LNCaP clone FGC (cell line): ENCODE measurements at regions not wholly inside any gene's neighbourhood (a gene's known extent, or its start where the extent isn't known, plus 50 kb on each side); places are given as distances from the start of the nearest gene placed in this dataset.

Source experiments
- DNase-seq: peaks from one replicate; pipeline ENCODE4 v3.0.0-alpha.2; 2011; ENCODE audit warnings: low read depth
- H3K4me3 ChIP-seq: 2 replicates; pipeline ENCODE4 v1.5.1; 2011; ENCODE audit warnings: mild to moderate bottlenecking, low read depth, low read length, control low read depth
- TF ChIP-seq, protein P1 (sequence below): IDR thresholded peaks from 2 replicates; pipeline ENCODE4 v1.5.1; 2012; ENCODE audit warnings: mild to moderate bottlenecking; ENCODE audit not compliant: control insufficient read depth, insufficient read depth; ENCODE audit errors: extremely low read depth

- no peak for DNase-seq
- H3K4me3 ChIP-seq: no peak overlapping the region
- TF ChIP-seq, protein P1, sequence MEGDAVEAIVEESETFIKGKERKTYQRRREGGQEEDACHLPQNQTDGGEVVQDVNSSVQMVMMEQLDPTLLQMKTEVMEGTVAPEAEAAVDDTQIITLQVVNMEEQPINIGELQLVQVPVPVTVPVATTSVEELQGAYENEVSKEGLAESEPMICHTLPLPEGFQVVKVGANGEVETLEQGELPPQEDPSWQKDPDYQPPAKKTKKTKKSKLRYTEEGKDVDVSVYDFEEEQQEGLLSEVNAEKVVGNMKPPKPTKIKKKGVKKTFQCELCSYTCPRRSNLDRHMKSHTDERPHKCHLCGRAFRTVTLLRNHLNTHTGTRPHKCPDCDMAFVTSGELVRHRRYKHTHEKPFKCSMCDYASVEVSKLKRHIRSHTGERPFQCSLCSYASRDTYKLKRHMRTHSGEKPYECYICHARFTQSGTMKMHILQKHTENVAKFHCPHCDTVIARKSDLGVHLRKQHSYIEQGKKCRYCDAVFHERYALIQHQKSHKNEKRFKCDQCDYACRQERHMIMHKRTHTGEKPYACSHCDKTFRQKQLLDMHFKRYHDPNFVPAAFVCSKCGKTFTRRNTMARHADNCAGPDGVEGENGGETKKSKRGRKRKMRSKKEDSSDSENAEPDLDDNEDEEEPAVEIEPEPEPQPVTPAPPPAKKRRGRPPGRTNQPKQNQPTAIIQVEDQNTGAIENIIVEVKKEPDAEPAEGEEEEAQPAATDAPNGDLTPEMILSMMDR: no peak
Measured at GRCh38 chr15:85925649-85926237, 131.0 kb upstream of the KLHL25 start.

DNA sequence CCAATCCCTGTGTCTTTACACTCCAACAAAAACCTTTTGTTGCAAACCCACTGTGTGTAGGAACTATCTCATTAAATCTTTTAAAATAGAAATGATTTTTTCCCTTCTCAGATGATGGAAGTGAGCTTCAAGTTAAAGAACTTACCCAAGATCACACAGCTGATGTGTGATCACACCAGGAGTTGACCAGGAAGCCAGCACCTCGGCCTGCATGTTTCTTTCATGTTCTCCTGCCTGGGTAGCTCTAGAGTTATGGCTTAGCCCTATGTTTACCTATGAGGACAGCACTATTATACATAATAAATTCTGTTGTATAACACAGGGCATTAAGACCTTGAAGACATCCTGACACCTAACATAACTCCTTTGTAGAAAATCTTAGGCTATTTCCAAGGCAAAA lies 132.1 kb upstream of the KLHL25 start:
- DNase-seq: no peak
- TF ChIP-seq, protein P1: no peak
- H3K4me3 ChIP-seq: no peak overlapping the region

DNA sequence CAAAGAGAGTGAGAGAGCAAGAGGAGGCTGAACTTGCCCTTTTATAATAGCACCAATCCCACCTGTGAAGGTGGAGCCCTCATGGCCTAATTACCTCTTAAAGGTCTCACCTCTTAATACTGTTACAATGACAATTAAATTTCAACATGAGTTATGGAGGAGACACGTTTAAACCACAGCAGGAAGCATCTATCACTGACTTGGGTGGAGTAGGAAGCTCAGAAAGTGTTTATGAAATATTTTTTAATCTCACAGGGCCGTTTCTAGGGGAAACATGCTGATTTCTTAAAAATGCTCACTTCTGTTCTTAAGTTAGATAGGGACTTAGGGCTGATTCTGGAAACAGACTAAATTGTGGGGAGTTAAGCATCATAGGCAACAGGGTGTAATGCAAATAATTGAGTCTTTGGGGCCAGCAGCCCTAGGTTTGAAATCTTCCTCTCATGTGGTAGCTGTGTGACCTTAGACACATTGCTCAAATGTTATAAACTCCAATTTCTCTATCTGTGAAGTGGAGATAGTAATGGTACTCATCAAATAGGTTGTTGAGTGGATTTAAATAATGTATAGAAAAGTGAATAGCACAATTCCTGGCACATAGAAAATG lies 133.3 kb upstream of the KLHL25 start:
- TF ChIP-seq, protein P1: no peak
- no peak overlapping the region for H3K4me3 ChIP-seq
- no peak for DNase-seq

DNA sequence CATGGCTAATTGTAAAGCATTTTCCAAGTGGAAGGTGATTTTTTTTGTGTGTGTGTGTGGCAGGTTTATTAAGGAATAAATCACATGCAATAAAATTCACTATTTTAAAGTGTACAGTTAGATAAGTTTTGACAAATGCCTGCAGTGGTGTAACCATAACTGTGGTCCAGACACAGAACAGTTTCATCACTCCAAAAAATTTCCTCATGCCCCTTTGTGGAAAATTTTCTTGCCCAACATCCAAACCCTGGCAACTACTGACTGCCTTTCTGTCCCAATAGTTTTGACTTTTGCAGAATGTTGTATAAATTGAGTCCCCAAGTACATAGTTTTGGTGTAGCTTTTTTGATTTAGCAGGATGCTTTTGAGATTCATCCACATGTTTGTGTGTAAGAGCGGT lies 135.1 kb upstream of the KLHL25 start:
- DNase-seq: no peak
- no peak overlapping the region for H3K4me3 ChIP-seq
- TF ChIP-seq, protein P1: no peak

DNA sequence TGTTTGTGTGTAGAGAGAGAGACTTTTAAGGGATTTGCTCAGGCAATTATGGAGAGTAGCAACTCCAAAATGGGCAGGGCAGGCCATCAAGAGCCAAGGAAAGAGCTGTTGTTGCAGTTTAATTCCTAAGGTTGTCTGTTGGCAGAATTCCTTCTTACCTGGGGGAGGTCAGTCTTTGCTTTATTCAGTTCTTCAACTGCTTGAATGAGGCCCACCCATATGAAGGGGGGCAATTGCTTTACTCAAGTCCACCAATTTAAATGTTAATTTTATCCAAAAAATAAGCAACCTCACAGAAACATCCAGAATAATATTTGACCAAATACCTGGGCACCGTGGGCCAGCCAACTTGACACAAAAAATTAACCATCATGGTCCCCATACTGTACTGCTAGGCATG lies 137.7 kb upstream of the KLHL25 start:
- TF ChIP-seq, protein P1: no peak
- DNase-seq: no peak
- no peak overlapping the region for H3K4me3 ChIP-seq

GRCh38 chr15:85934691-85935090 lies 140.0 kb upstream of the KLHL25 start:
- no peak overlapping the region for H3K4me3 ChIP-seq
- TF ChIP-seq, protein P1: no peak
- no peak for DNase-seq

DNA sequence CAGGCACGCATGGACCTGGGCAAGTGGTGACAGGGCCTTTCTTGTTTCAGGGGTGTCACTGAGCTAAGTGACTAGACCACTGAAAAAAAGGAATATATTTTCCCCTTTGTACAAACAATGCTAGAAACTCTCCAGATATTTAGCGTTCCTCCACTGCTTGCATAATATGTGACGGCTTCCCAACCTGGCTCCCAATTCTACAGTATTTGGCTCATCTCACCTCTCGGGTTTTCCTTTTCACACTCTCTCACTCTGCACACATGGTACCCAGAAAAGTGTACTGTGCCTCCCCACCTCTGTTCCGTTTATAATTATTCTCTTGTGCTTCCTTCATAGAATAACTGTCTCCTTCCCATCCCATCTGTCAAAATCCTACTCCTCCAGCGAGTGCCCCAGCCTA lies 140.5 kb upstream of the KLHL25 start:
- no peak overlapping the region for H3K4me3 ChIP-seq
- no peak for DNase-seq
- TF ChIP-seq, protein P1: no peak
